Esophagus muscularis mucosa (tissue), 4 donors: ENCODE measurements at regions not wholly inside any gene's neighbourhood (a gene's known extent, or its start where the extent isn't known, plus 50 kb on each side); places are given as distances from the start of the nearest gene placed in this dataset.

Experiments
- DNase-seq: peaks from one replicate; pipeline ENCODE4 v3.0.0-alpha.2; 2017; ENCODE audit errors: extremely low spot score
- H3K27ac ChIP-seq, 4 donors: fragments of 200-600 bp; sonication (generic); replicated peaks in 1 of 4; 1 replicate in 3 of 4; 2 replicates in 1 of 4; pipeline ENCODE4 v1.5.1; 2016 to 2019; ENCODE audit warnings: mild to moderate bottlenecking in 1 of 4
- H3K27me3 ChIP-seq, 4 donors: fragments of 200-600 bp; sonication (generic); one replicate each; pipeline versions ENCODE4 v1.5.1 to v1.6.0; 2016 to 2019
- H3K36me3 ChIP-seq, 4 donors: fragments of 200-600 bp; sonication (generic); one replicate each; pipeline ENCODE4 v1.5.1; 2016 to 2019
- H3K4me1 ChIP-seq, 4 donors: fragments of 200-600 bp; sonication (generic); one replicate each; pipeline ENCODE4 v1.5.1; 2016 to 2019
- H3K4me3 ChIP-seq, 4 donors: fragments of 200-600 bp; sonication (generic); 1 replicate in 2 of 4; 2 replicates in 2 of 4; pipeline ENCODE4 v1.5.1; 2016 to 2019; ENCODE audit warnings: mild to moderate bottlenecking in 4 of 4, moderate library complexity in 1 of 4
- H3K9me3 ChIP-seq, 4 donors: fragments of 200-600 bp; sonication (generic); 1 replicate in 3 of 4; 2 replicates in 1 of 4; pipeline ENCODE4 v1.5.1; 2016 to 2019
- CTCF ChIP-seq, 3 experiments: fragments of 200-600 bp in 2 of 3; fragments of 450-650 bp in 1 of 3; sonication (generic) in 2 of 3; IDR thresholded peaks; one replicate each; pipeline ENCODE4 v1.5.1; 2017 to 2019; ENCODE audit warnings: antibody characterized with exemption in 3 of 3, mild to moderate bottlenecking in 2 of 3, moderate library complexity in 1 of 3
- EP300 ChIP-seq: sonication (generic); formaldehyde crosslinking; IDR thresholded peaks from one replicate; pipeline ENCODE4 v1.6.1; 2017; ENCODE audit warnings: antibody characterized with exemption
- POLR2A ChIP-seq: fragments of 450-650 bp; IDR thresholded peaks from one replicate; pipeline ENCODE4 v1.6.1; 2017; ENCODE audit warnings: antibody characterized with exemption, moderate library complexity, mild to moderate bottlenecking, low read depth
- POLR2AphosphoS5 ChIP-seq, 2 donors: sonication (generic); formaldehyde crosslinking; IDR thresholded peaks; one replicate each; pipeline ENCODE4 v1.6.1; 2017; ENCODE audit warnings: antibody characterized with exemption in 2 of 2
- WGBS: methylation state at CpG from one replicate; pipeline ENCODE4 v1.1.5; 2018; 5-methylcytosine and 5-hydroxymethylcytosine counted together
- intact Hi-C: fragments of 100-400 bp; cut with DNase I; formaldehyde crosslinking; loops from one replicate; pipeline ENCODE4 v1.15.1; 2023

- intact Hi-C loops, result no loop called here
- Histone ChIP-seq H3K4me1 (no peaks in the 10 kb centered on the region), H3K36me3 (no peaks in the 10 kb centered on the region), H3K9me3 (peaks cover 0 to 17% (median 8%) of the 10 kb centered on the region in 4 donors), H3K27me3 (no peaks in the 10 kb centered on the region), H3K4me3 (no peak overlapping the region), H3K27ac (no peak overlapping the region)
- no peak for TF ChIP-seq POLR2A
- no peak for TF ChIP-seq POLR2AphosphoS5 (IDR thresholded peaks at IDR 0.05)
- no peak for TF ChIP-seq CTCF (IDR thresholded peaks at IDR 0.05)
- no peak for TF ChIP-seq EP300
- DNase-seq, result no peak
- 88% methylated on average over 3 of the region's 3 CpGs for WGBS
These were observed 502.2 kb upstream of the NRXN1 start for GRCh38 chr2:51534166-51534565.

- H3K4me1 ChIP-seq, result no peaks in the 10 kb centered on the region
- intact Hi-C loops, result no loop called here
- WGBS, result 88% methylated on average over 3 of the region's 3 CpGs
These were observed 496.2 kb upstream of the NRXN1 start for GRCh38 chr2:51528156-51528555.

GRCh38 chr2:51526766-51527165 is 494.8 kb upstream of the NRXN1 start:
- intact Hi-C loops, result no loop called here
- Histone ChIP-seq H3K27ac (no peak overlapping the region), H3K4me1 (no peaks in the 10 kb centered on the region), H3K27me3 (no peaks in the 10 kb centered on the region), H3K4me3 (no peak overlapping the region), H3K9me3 (peaks cover 0 to 10% (median 2%) of the 10 kb centered on the region in 4 donors), H3K36me3 (no peaks in the 10 kb centered on the region)
- 86% methylated on average over 2 of the region's 2 CpGs for WGBS
- TF ChIP-seq EP300 (no peak), POLR2A (no peak), CTCF (IDR thresholded peaks at IDR 0.05) (no peak), POLR2AphosphoS5 (IDR thresholded peaks at IDR 0.05) (no peak)
- no peak for DNase-seq

More at GRCh38 chr2:51528156-51528555, 496.2 kb upstream of the NRXN1 start:
- peaks cover 0 to 10% (median under 1%) of the 10 kb centered on the region in 4 donors for H3K9me3 ChIP-seq
- H3K4me3 ChIP-seq, result no peak overlapping the region
- no peaks in the 10 kb centered on the region for H3K27me3 ChIP-seq
- no peaks in the 10 kb centered on the region for H3K36me3 ChIP-seq
- no peak overlapping the region for H3K27ac ChIP-seq
- DNase-seq, result no peak
- TF ChIP-seq POLR2A (no peak), CTCF (IDR thresholded peaks at IDR 0.05) (no peak), EP300 (no peak), POLR2AphosphoS5 (IDR thresholded peaks at IDR 0.05) (no peak)

- Histone ChIP-seq H3K36me3 (no peaks in the 10 kb centered on the region), H3K4me3 (no peak overlapping the region), H3K27ac (no peak overlapping the region), H3K9me3 (no peaks in the 10 kb centered on the region), H3K4me1 (no peaks in the 10 kb centered on the region), H3K27me3 (no peaks in the 10 kb centered on the region)
- no peak for TF ChIP-seq POLR2AphosphoS5 (IDR thresholded peaks at IDR 0.05)
- 78% methylated on average over 2 of the region's 2 CpGs for WGBS
- DNase-seq, result no peak
- intact Hi-C loops, result no loop called here
These were observed 484.7 kb upstream of the NRXN1 start for GRCh38 chr2:51516667-51517066.

- Histone ChIP-seq H3K4me1 (no peaks in the 10 kb centered on the region), H3K27ac (no peak overlapping the region), H3K27me3 (no peaks in the 10 kb centered on the region), H3K36me3 (no peaks in the 10 kb centered on the region), H3K4me3 (no peak overlapping the region), H3K9me3 (no peaks in the 10 kb centered on the region)
- intact Hi-C loops, result no loop called here
- 64% methylated on average over 4 of the region's 4 CpGs for WGBS
- DNase-seq, result no peak
- TF ChIP-seq CTCF (IDR thresholded peaks at IDR 0.05) (no peak), POLR2A (no peak), POLR2AphosphoS5 (IDR thresholded peaks at IDR 0.05) (no peak)
These were observed 479.1 kb upstream of the NRXN1 start for GRCh38 chr2:51511002-51511401.
